NCI-H748 (cell line): ENCODE measurements at regions not wholly inside any gene's neighbourhood (a gene's known extent, or its start where the extent isn't known, plus 50 kb on each side); places are given as distances from the start of the nearest gene placed in this dataset.

Experiments
- DNase-seq: peaks from one replicate; lab custom pipeline; 2025; ENCODE audit not compliant: unreplicated experiment; lab: John Stamatoyannopoulos, UW

- no peak for DNase-seq
Measured at GRCh38 chr5:61263072-61263471, 69.0 kb upstream of the ZSWIM6 start.

- no peak for DNase-seq
Measured at GRCh38 chr5:61263561-61264272, 68.3 kb upstream of the ZSWIM6 start.

GRCh38 chr5:61264273-61264661 is 67.8 kb upstream of the ZSWIM6 start:
- no peak for DNase-seq

- DNase-seq = no peak
Measured at GRCh38 chr5:61267116-61267515, 64.9 kb upstream of the ZSWIM6 start.

GRCh38 chr5:61268871-61269270 is 63.2 kb upstream of the ZSWIM6 start:
- DNase-seq = no peak

- no peak for DNase-seq
Measured at GRCh38 chr5:61270510-61271165, 61.4 kb upstream of the ZSWIM6 start.

- no peak for DNase-seq
Measured at GRCh38 chr5:61272688-61273087, 59.4 kb upstream of the ZSWIM6 start.

- DNase-seq = no peak
Measured at GRCh38 chr5:61273279-61273975, 58.6 kb upstream of the ZSWIM6 start.

- DNase-seq = no peak
Measured at GRCh38 chr5:61274511-61274911, 57.5 kb upstream of the ZSWIM6 start.

- DNase-seq = no peak
Measured at GRCh38 chr5:61275841-61276240, 56.2 kb upstream of the ZSWIM6 start.

GRCh38 chr5:61277190-61277589 is 54.9 kb upstream of the ZSWIM6 start:
- DNase-seq = peak; percentile 9

GRCh38 chr5:61277781-61278180 is 54.3 kb upstream of the ZSWIM6 start:
- peak; percentile 19 for DNase-seq

- no peak for DNase-seq
Measured at GRCh38 chr5:61279725-61280124, 52.3 kb upstream of the ZSWIM6 start.

- DNase-seq = peak; percentile 94
Measured at GRCh38 chr5:61280205-61280604, 51.9 kb upstream of the ZSWIM6 start.

GRCh38 chr5:61280761-61281427 is 51.2 kb upstream of the ZSWIM6 start:
- peak; percentile 53 for DNase-seq

GRCh38 chr5:61281686-61282085 is 50.4 kb upstream of the ZSWIM6 start:
- peak; percentile 25 for DNase-seq
